Cardiac muscle cell (in vitro differentiated cells and primary cell): ENCODE measurements at regions not wholly inside any gene's neighbourhood (a gene's known extent, or its start where the extent isn't known, plus 50 kb on each side); places are given as distances from the start of the nearest gene placed in this dataset.

Experiments
- DNase-seq, 2 donors: peaks; one replicate each; pipeline versions ENCODE4 v3.0.0 to v3.0.0-alpha.2; 2010 to 2017; ENCODE audit warnings: low read depth in 1 of 2, low spot score in 1 of 2
- H3K27ac ChIP-seq: fragments of 200-600 bp; sonication (generic); 2 replicates; pipeline ENCODE4 v1.5.1; 2016
- H3K27me3 ChIP-seq: fragments of 200-600 bp; sonication (generic); 2 replicates; pipeline ENCODE4 v1.6.0; 2016; ENCODE audit warnings: control low read depth
- H3K36me3 ChIP-seq: fragments of 200-600 bp; sonication (generic); 2 replicates; pipeline ENCODE4 v1.5.1; 2016; ENCODE audit warnings: control low read depth
- H3K4me1 ChIP-seq: fragments of 200-600 bp; sonication (generic); 2 replicates; pipeline ENCODE4 v1.8.1; 2017; ENCODE audit warnings: low read depth, mild to moderate bottlenecking, mixed run types
- H3K4me3 ChIP-seq: fragments of 200-600 bp; sonication (generic); 2 replicates; pipeline ENCODE4 v1.5.1; 2016; ENCODE audit warnings: mild to moderate bottlenecking
- H3K9me3 ChIP-seq: fragments of 200-600 bp; sonication (generic); 2 replicates; pipeline ENCODE4 v1.5.1; 2017; ENCODE audit warnings: low read depth, mild to moderate bottlenecking, control low read depth
- TF ChIP-seq, protein P1 (sequence below): IDR thresholded peaks from 2 replicates; pipeline ENCODE4 v1.5.1; 2012; ENCODE audit warnings: low read depth, mild to moderate bottlenecking, low read length

DNA sequence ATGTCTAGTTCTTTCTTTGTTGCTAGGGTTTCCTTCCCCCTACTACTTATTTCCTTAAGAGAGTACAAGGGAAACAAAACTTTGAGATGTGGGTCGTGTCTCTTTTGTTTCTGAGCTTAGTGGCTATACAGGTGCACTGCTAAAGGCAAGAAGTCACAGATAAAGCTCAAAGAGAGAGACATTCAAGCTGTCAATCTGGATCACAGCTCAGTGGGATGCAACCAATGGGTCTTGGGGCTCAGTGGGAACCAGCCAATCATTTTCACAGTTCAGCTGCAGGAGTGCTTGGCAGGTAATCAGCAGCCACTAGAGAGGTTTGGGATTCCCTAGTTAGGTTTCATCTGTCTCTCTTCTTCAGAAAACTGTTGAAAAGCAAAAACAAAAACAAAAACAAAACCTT, 135.4 kb upstream of the SGCD start:
- peaks cover 4% of the 10 kb centered on the region for H3K27me3 ChIP-seq
- no peak overlapping the region for H3K4me3 ChIP-seq
- H3K9me3 ChIP-seq: no peaks in the 10 kb centered on the region
- H3K27ac ChIP-seq: no peak overlapping the region
- TF ChIP-seq, protein P1, sequence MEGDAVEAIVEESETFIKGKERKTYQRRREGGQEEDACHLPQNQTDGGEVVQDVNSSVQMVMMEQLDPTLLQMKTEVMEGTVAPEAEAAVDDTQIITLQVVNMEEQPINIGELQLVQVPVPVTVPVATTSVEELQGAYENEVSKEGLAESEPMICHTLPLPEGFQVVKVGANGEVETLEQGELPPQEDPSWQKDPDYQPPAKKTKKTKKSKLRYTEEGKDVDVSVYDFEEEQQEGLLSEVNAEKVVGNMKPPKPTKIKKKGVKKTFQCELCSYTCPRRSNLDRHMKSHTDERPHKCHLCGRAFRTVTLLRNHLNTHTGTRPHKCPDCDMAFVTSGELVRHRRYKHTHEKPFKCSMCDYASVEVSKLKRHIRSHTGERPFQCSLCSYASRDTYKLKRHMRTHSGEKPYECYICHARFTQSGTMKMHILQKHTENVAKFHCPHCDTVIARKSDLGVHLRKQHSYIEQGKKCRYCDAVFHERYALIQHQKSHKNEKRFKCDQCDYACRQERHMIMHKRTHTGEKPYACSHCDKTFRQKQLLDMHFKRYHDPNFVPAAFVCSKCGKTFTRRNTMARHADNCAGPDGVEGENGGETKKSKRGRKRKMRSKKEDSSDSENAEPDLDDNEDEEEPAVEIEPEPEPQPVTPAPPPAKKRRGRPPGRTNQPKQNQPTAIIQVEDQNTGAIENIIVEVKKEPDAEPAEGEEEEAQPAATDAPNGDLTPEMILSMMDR: no peak
- no peaks in the 10 kb centered on the region for H3K4me1 ChIP-seq
- no peaks in the 10 kb centered on the region for H3K36me3 ChIP-seq
- no peak for DNase-seq

DNA sequence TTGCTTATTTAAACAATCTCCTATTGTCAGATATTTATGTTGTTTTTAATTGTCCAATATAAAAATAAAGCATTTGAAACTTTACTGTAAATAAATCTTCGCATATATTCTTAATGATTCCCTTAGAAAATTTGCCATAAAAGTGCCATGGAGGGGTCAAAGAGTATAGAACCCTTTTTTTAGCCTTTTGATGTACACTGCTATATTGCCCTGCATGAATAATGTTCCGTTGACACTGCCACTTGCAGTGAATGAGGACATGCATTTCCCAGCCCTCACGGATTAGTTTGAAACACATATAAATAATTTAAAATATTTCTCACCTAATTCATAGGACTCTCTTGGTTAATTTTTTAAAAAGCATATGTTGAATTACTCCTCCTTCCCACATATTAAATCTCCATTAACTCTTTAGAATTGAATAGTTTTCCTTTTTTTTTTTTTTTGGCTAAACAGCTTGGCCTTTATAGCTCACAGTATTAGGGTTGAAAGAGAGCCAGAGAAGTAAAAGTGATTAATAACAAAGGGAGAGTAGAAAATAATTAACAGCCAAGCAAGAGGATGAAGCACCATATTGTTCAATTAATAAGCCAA, 129.8 kb upstream of the SGCD start:
- DNase-seq: no peak
- no peaks in the 10 kb centered on the region for H3K27me3 ChIP-seq
- H3K4me1 ChIP-seq: no peaks in the 10 kb centered on the region
- TF ChIP-seq, protein P1: no peak
- no peak overlapping the region for H3K27ac ChIP-seq
- H3K9me3 ChIP-seq: no peaks in the 10 kb centered on the region
- no peaks in the 10 kb centered on the region for H3K36me3 ChIP-seq
- H3K4me3 ChIP-seq: no peak overlapping the region

DNA sequence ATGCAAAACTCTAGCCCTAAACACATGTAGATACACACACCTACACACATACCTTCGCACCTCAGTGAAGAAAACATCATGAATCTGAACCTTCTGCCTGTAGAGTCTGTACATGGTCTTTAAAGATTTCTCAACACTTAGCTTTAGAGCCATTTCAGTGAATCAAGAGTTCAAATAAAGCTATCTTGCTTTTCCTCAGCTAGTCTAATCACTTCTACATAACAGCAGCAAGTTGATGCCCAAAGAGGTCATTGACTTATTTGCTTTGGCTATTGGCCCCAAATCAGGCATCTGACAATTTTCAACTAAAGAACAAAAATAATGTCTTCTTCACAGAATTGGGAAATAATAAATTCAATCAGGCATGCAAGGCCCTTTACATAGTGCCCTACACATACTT, 127.9 kb upstream of the SGCD start:
- no peak for DNase-seq
- TF ChIP-seq, protein P1: no peak
- H3K36me3 ChIP-seq: no peaks in the 10 kb centered on the region
- H3K4me3 ChIP-seq: no peak overlapping the region
- H3K4me1 ChIP-seq: no peaks in the 10 kb centered on the region
- no peak overlapping the region for H3K27ac ChIP-seq
- no peaks in the 10 kb centered on the region for H3K9me3 ChIP-seq
- H3K27me3 ChIP-seq: no peaks in the 10 kb centered on the region

DNA sequence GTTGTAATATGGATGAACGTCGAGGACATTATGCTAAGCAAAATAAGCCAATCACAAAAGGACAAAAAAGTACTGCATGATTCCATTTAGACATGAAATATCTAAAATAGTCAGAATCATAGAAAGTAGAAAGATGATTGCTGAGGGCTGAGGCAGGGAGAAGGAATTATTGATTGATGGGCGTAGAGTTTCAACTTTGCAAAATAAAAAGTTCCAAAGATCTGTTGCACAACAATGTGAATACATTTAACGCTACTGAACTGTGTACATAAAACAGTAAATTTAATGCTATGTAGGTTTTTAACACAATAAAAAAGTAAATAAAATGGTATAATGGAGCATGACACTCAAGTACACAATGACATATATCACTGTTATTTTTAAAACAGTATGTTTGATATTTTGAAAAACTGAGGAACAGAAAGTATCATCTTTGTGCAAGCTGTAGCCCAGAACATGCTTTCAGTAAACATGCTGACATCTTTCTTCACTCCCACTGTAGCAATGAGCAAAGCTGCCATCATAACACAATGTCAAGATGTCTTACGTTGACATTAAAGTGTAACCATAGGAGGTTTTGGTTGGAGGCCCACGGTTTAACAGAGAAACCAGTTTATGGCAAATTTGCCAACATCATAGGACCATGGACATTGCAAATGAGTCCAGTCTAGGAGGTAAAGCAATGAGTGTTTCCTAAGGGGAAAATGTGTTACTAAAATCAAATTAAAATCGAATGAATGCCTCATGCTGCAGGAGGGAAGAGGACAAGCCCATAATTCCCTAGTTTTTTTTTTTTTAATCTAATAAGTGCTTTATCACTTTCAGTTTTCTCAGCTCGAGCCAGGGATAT, 125.8 kb upstream of the SGCD start:
- Histone ChIP-seq H3K36me3 (no peaks in the 10 kb centered on the region), H3K4me3 (no peak overlapping the region), H3K9me3 (no peaks in the 10 kb centered on the region), H3K27me3 (no peaks in the 10 kb centered on the region), H3K4me1 (no peaks in the 10 kb centered on the region), H3K27ac (no peak overlapping the region)
- no peak for DNase-seq
- TF ChIP-seq, protein P1: no peak

- no peaks in the 10 kb centered on the region for H3K27me3 ChIP-seq
- DNase-seq: peak in 1 of 2 donors; percentile 34
- H3K4me3 ChIP-seq: no peak overlapping the region
- no peaks in the 10 kb centered on the region for H3K4me1 ChIP-seq
- H3K27ac ChIP-seq: no peak overlapping the region
- H3K9me3 ChIP-seq: no peaks in the 10 kb centered on the region
- H3K36me3 ChIP-seq: no peaks in the 10 kb centered on the region
- TF ChIP-seq, protein P1: no peak
These were observed 125.1 kb upstream of the SGCD start for GRCh38 chr5:156201788-156202403.
